H9 (cell line): ENCODE measurements at regions not wholly inside any gene's neighbourhood (a gene's known extent, or its start where the extent isn't known, plus 50 kb on each side); places are given as distances from the start of the nearest gene placed in this dataset.

Source experiments
- DNase-seq: peaks from one replicate; pipeline ENCODE4 v3.0.0-alpha.2; 2017
- H2AFZ ChIP-seq: one replicate; pipeline ENCODE4 v1.6.1; 2013; ENCODE audit warnings: mild to moderate bottlenecking, low read length, control low read depth, moderate library complexity
- H2AK5ac ChIP-seq: 2 replicates; pipeline ENCODE4 v1.6.1; 2013; ENCODE audit warnings: low read length, control low read depth, mixed read lengths; ENCODE audit not compliant: insufficient read length
- H2BK120ac ChIP-seq: one replicate; pipeline ENCODE4 v1.6.1; 2013; ENCODE audit warnings: low read depth, mild to moderate bottlenecking, low read length, control low read depth, inconsistent platforms; ENCODE audit not compliant: poor library complexity, severe bottlenecking
- H2BK12ac ChIP-seq: 2 replicates; pipeline ENCODE4 v1.6.1; 2013; ENCODE audit warnings: low read length, control low read depth, mixed read lengths, low read depth; ENCODE audit not compliant: insufficient read length
- H2BK15ac ChIP-seq: 2 replicates; pipeline ENCODE4 v1.6.1; 2013; ENCODE audit warnings: low read depth, low read length, control low read depth
- H2BK20ac ChIP-seq: one replicate; pipeline ENCODE4 v1.6.1; 2013; ENCODE audit warnings: low read depth, mild to moderate bottlenecking, low read length, control low read depth, inconsistent platforms; ENCODE audit not compliant: poor library complexity, severe bottlenecking
- H2BK5ac ChIP-seq: 2 replicates; pipeline ENCODE4 v1.6.1; 2013; ENCODE audit warnings: low read length, control low read depth, mixed read lengths; ENCODE audit not compliant: insufficient read length
- H3K14ac ChIP-seq: 2 replicates; pipeline ENCODE4 v1.6.1; 2013; ENCODE audit warnings: low read length, control low read depth; ENCODE audit not compliant: insufficient read depth
- H3K18ac ChIP-seq: 2 replicates; pipeline ENCODE4 v1.6.1; 2013; ENCODE audit warnings: low read depth, mild to moderate bottlenecking, mixed read lengths, low read length, control low read depth; ENCODE audit not compliant: insufficient read length
- H3K23ac ChIP-seq: 2 replicates; pipeline ENCODE4 v1.6.1; 2013; ENCODE audit warnings: low read length, control low read depth, mixed read lengths, low read depth; ENCODE audit not compliant: insufficient read length
- H3K23me2 ChIP-seq: 2 replicates; pipeline ENCODE4 v1.6.1; 2013; ENCODE audit warnings: low read depth, mild to moderate bottlenecking, mixed read lengths, low read length, control low read depth; ENCODE audit not compliant: insufficient read length, poor library complexity, severe bottlenecking
- H3K27ac ChIP-seq: 2 replicates; pipeline ENCODE4 v1.5.1; 2013; ENCODE audit warnings: low read length, control low read depth, mixed read lengths, low read depth; ENCODE audit not compliant: insufficient read length
- H3K27me3 ChIP-seq: 2 replicates; pipeline ENCODE4 v1.6.1; 2013; ENCODE audit warnings: low read length, control low read depth, inconsistent platforms; ENCODE audit not compliant: insufficient read depth
- H3K4ac ChIP-seq: 2 replicates; pipeline ENCODE4 v1.6.1; 2013; ENCODE audit warnings: low read depth, mild to moderate bottlenecking, control low read depth, inconsistent platforms, low read length, moderate library complexity
- H3K4me1 ChIP-seq: 2 replicates; pipeline ENCODE4 v1.6.1; 2013; ENCODE audit warnings: low read length, control low read depth, inconsistent platforms; ENCODE audit not compliant: insufficient read depth
- H3K4me2 ChIP-seq: 2 replicates; pipeline ENCODE4 v1.6.1; 2013; ENCODE audit warnings: low read length, control low read depth, mixed read lengths; ENCODE audit not compliant: insufficient read length, insufficient read depth
- H3K56ac ChIP-seq: 2 replicates; pipeline ENCODE4 v1.6.1; 2013; ENCODE audit warnings: low read depth, mild to moderate bottlenecking, mixed read lengths, low read length, control low read depth; ENCODE audit not compliant: insufficient read length
- H3K79me1 ChIP-seq: 2 replicates; pipeline ENCODE4 v1.6.1; 2013; ENCODE audit warnings: low read depth, mild to moderate bottlenecking, moderate library complexity, low read length, control low read depth, inconsistent platforms; ENCODE audit not compliant: insufficient read depth, poor library complexity, severe bottlenecking
- H3K79me2 ChIP-seq: 2 replicates; pipeline ENCODE4 v1.6.1; 2013; ENCODE audit warnings: low read length, control low read depth, inconsistent platforms; ENCODE audit not compliant: insufficient read depth
- H3K9ac ChIP-seq: 2 replicates; pipeline ENCODE4 v1.6.1; 2013; ENCODE audit warnings: low read length, control low read depth, mixed read lengths; ENCODE audit not compliant: insufficient read length; ENCODE audit errors: extremely low read depth
- H3K9me3 ChIP-seq: one replicate; pipeline ENCODE4 v1.6.1; 2013; ENCODE audit warnings: low read depth, low read length, inconsistent platforms; ENCODE audit not compliant: control insufficient read depth
- H3T11ph ChIP-seq: one replicate; pipeline ENCODE4 v1.6.1; 2013; ENCODE audit warnings: mild to moderate bottlenecking, low read length, control low read depth, inconsistent platforms
- H4K20me1 ChIP-seq: one replicate; pipeline ENCODE4 v1.6.1; 2013; ENCODE audit not compliant: control insufficient read depth, insufficient read length, insufficient read depth
- H4K5ac ChIP-seq: 2 replicates; pipeline ENCODE4 v1.6.1; 2013; ENCODE audit warnings: low read depth, mild to moderate bottlenecking, mixed read lengths, low read length, control low read depth; ENCODE audit not compliant: insufficient read length
- H4K8ac ChIP-seq: replicated peaks from 2 replicates; pipeline ENCODE4 v1.6.1; 2013; ENCODE audit warnings: low read length, control low read depth, mixed read lengths, low read depth; ENCODE audit not compliant: insufficient read length
- H4K91ac ChIP-seq: 2 replicates; pipeline ENCODE4 v1.6.1; 2013; ENCODE audit warnings: low read depth, mild to moderate bottlenecking, moderate library complexity, mixed read lengths, low read length, control low read depth; ENCODE audit not compliant: insufficient read length
- H3K27ac Mint-ChIP-seq, 3 experiments: 2 replicates in 2 of 3; 3 replicates in 1 of 3; pipeline ENCODE4 v1.8.0; 2020 to 2021; ENCODE audit warnings: mixed read lengths in 3 of 3, mild to moderate bottlenecking in 1 of 3, moderate library complexity in 1 of 3
- H3K27me3 Mint-ChIP-seq: 2 replicates; pipeline ENCODE4 v1.8.0; 2021; ENCODE audit warnings: low read depth, mild to moderate bottlenecking, moderate library complexity, mixed read lengths
- H3K36me3 Mint-ChIP-seq, 3 experiments: 2 replicates in 2 of 3; 3 replicates in 1 of 3; pipeline ENCODE4 v1.8.0; 2020 to 2021; ENCODE audit warnings: low read depth in 3 of 3, mixed read lengths in 3 of 3; ENCODE audit not compliant: insufficient read depth in 1 of 3
- H3K4me1 Mint-ChIP-seq, 2 experiments: 2 replicates each; pipeline ENCODE4 v1.8.0; 2020; ENCODE audit warnings: mixed read lengths in 2 of 2
- H3K4me3 Mint-ChIP-seq, 2 experiments: 2 replicates in 1 of 2; 3 replicates in 1 of 2; pipeline ENCODE4 v1.8.0; 2020 to 2021; ENCODE audit warnings: mild to moderate bottlenecking in 2 of 2, mixed read lengths in 2 of 2, moderate library complexity in 1 of 2
- H3K9me3 Mint-ChIP-seq, 2 experiments: 2 replicates in 1 of 2; 3 replicates in 1 of 2; pipeline ENCODE4 v1.8.0; 2020; ENCODE audit warnings: mild to moderate bottlenecking in 2 of 2, mixed read lengths in 2 of 2, moderate library complexity in 1 of 2
- WGBS: extraction: QIAGEN DNeasy Blood & Tissue Kit; methylation state at CpG from one replicate; pipeline ENCODE4 v1.1.7; 2013; ENCODE audit warnings: missing lambda C conversion rate, low lambda C conversion rate, mixed read lengths; ENCODE audit not compliant: insufficient read length; ENCODE audit errors: extremely low coverage; 5-methylcytosine and 5-hydroxymethylcytosine counted together
- TF ChIP-seq, protein P1 (sequence below): fragments of 200-600 bp; sonication (generic); conservative IDR thresholded peaks from 3 replicates; pipeline ENCODE4 v1.8.0; 2021; ENCODE audit warnings: antibody characterized with exemption, mild to moderate bottlenecking

DNA sequence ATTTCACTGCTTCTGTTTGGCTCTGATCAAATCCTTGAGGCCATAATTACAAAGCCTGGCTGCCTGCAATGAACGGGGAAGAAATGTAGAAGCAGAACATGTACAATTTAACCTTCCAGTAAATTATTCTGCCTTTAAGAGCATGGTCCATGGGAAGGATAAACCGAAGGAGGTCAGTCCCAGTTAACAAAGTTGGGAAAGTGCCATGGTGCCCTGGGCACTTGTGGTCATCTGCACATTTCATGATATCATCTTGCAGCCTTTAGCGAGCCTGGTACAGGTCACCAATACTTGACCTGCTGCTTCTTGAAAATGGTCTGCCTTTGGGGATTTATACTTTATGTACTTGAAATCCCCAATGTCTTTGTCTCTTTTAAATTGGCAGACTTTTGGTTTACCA is 175.9 kb upstream of the KITLG start:
- H2AFZ ChIP-seq: no peak overlapping the region
- H3K9me3 ChIP-seq: no peaks in the 10 kb centered on the region
- no peak overlapping the region for H3K4me2 ChIP-seq
- WGBS: no CpG with 5 or more reads among the region's 3 CpGs
- H3K4ac ChIP-seq: no peak overlapping the region
- H3K27me3 ChIP-seq: no peaks in the 10 kb centered on the region
- H2BK12ac ChIP-seq: no peak overlapping the region
- no peak overlapping the region for H3K27ac Mint-ChIP-seq
- H2BK120ac ChIP-seq: no peak overlapping the region
- no peak overlapping the region for H3K4me3 Mint-ChIP-seq
- H3K56ac ChIP-seq: no peak overlapping the region
- H4K8ac ChIP-seq: no peak overlapping the region
- H2BK15ac ChIP-seq: no peak overlapping the region
- TF ChIP-seq, protein P1, sequence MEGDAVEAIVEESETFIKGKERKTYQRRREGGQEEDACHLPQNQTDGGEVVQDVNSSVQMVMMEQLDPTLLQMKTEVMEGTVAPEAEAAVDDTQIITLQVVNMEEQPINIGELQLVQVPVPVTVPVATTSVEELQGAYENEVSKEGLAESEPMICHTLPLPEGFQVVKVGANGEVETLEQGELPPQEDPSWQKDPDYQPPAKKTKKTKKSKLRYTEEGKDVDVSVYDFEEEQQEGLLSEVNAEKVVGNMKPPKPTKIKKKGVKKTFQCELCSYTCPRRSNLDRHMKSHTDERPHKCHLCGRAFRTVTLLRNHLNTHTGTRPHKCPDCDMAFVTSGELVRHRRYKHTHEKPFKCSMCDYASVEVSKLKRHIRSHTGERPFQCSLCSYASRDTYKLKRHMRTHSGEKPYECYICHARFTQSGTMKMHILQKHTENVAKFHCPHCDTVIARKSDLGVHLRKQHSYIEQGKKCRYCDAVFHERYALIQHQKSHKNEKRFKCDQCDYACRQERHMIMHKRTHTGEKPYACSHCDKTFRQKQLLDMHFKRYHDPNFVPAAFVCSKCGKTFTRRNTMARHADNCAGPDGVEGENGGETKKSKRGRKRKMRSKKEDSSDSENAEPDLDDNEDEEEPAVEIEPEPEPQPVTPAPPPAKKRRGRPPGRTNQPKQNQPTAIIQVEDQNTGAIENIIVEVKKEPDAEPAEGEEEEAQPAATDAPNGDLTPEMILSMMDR: no peak
- no peak overlapping the region for H2BK20ac ChIP-seq
- no peak overlapping the region for H4K5ac ChIP-seq
- no peaks in the 10 kb centered on the region for H3K4me1 ChIP-seq
- no peaks in the 10 kb centered on the region for H3K23me2 ChIP-seq
- no peak for DNase-seq
- no peaks in the 10 kb centered on the region for H3K9me3 Mint-ChIP-seq
- H3K9ac ChIP-seq: no peak overlapping the region
- H3K27me3 Mint-ChIP-seq: no peaks in the 10 kb centered on the region
- H3K36me3 Mint-ChIP-seq: 0 out of 7 replicates have a peak, but pooled peaks cover 0 to 5% (median 0%) of the 10 kb centered on the region in 3 experiments
- no peaks in the 10 kb centered on the region for H3K79me1 ChIP-seq
- no peaks in the 10 kb centered on the region for H3K4me1 Mint-ChIP-seq
- no peak overlapping the region for H3K27ac ChIP-seq
- H4K91ac ChIP-seq: no peak overlapping the region
- H3K79me2 ChIP-seq: no peaks in the 10 kb centered on the region
- no peaks in the 10 kb centered on the region for H4K20me1 ChIP-seq
- no peak overlapping the region for H3T11ph ChIP-seq
- H3K18ac ChIP-seq: no peak overlapping the region
- H3K14ac ChIP-seq: no peak overlapping the region
- no peak overlapping the region for H3K23ac ChIP-seq
- no peak overlapping the region for H2AK5ac ChIP-seq
- no peak overlapping the region for H2BK5ac ChIP-seq
